ENCODE measurements at regions not wholly inside any gene's neighbourhood (a gene's known extent, or its start where the extent isn't known, plus 50 kb on each side); places are given as distances from the start of the nearest gene placed in this dataset.

DNA sequence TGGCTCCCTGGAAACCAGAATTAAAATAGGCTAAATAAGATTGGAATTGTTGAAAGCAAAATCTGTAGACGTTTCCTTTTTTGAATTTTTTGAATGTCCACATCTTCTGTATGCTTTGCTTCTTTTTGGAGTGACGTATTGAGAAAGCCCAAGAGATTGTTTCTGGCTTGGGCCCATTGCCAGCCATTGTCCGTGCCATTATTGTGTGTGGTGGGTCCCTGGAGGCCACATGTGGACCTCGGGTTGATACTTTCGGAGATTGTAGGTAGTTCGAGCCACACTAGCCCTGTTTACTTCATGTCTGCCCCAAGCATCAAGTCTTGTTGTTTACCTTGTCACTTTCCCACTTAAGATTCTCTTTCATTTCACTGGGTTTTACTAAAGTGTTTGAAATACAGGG lies 106.0 kb downstream of the PALM2AKAP2 start:
- DNase-seq = no peak

DNA sequence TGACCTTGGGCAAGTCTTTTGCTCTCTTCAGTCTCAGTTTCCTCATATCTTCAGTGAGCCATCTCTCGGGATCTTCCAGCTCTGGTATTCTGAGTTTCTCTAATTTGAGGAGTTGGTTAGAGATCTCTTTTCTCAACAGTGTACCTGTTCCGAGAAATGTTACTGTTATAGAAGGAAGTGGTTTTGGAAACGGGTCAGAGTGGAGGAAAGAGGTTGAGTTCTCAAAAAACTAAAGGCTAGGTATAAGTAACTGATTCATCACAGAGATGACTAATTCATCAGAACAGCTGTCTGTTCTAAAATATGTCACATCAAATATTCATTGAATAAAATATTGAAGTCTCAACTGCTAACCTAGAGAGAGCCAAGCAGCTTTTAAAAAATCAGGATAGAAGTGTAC lies 106.6 kb downstream of the PALM2AKAP2 start:
- DNase-seq = no peak

DNA sequence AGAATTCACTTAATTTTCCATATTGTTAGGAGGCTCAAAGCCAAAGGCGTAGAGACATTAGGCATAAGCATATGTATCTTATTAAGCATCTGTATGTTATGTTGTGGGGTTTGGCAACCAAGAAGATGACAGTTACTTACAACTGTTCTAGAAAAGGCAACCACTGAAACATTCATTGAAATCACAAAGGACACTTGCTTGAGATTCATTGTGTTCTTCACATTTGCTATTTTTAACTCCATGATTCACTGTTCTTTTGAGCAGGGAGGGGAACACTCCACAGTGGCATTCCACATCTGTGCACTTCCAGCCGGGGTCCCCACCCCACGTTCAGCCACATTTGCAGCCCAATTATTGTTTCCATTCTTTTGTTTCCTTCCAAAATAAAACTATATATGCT lies 107.1 kb downstream of the PALM2AKAP2 start:
- DNase-seq = no peak

DNA sequence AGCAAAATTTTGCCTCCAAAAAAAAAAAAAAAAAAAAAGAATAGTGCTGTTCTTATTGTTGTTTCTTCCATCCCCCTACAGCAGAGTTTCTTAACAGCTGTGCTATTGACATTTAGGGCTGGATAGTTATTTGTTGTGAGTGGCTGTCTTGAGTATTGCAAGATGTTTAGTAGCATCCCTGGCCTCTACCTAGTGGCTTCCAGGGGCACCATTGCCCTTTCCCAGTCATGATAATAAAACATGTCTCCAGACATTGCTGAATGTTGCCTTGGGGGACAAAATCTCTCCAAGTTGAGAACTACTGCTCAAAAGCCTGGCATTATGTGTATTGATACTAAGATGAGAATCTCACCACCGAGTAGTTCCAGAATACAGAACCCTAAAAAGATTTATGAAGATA lies 108.7 kb downstream of the PALM2AKAP2 start:
- DNase-seq = no peak

DNA sequence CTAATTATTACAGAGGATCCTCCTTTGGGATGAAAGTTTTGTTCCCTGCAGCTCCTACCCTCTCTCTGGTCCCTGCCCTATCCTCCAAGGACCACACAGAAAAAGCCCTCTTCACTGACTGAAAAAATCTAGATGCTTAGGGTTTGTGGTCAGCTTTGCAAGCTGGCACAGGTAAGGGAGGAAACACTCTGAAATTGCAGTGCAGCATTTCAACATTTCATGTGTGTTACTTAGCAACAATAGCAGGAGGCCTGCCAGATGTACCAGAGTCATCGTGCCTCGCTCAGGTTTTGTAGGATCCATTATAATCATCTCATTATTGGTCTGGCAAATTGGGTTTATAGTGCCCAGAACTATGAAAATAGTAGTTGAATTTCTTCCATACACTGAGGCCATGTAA lies 109.5 kb downstream of the PALM2AKAP2 start:
- no peak for DNase-seq

DNA sequence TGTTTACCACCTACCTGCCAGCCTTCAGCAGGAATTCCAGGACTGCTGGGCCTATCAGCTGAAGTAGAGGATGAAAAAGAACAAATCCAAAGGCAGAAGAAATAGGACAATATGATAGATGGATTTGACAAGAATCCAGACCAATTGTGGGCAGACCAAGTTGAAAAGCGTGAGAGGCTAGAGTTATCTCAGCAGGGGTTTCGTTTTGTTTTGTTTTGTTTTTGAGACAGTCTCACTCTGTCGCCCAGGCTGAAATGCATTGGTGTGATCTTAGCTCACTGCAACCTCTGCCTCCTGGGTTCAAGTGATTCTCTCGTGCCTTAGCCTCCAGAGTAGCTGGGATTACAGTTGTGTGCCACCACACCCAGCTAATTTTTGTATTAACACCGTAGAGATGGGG lies 113.2 kb downstream of the PALM2AKAP2 start:
- no peak for DNase-seq

DNA sequence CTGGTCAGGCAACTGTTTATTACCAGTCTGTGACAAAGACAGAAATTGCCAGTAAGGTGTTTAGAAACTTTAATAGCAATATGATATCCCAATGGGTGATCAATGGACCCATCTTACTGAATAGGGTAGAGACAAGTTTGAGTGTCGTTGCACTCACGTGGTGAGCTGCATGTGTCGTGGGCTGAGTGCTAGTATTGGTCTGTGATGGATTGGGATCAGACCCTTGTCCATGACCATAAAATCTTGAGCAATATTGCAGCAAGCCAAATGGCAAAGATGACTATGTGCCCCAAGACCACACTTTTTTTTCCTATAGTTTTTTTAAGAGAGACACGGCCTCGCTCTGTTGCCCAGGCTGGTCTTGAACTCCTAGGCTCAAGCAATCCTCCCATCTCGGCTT lies 114.5 kb downstream of the PALM2AKAP2 start:
- DNase-seq = no peak

DNA sequence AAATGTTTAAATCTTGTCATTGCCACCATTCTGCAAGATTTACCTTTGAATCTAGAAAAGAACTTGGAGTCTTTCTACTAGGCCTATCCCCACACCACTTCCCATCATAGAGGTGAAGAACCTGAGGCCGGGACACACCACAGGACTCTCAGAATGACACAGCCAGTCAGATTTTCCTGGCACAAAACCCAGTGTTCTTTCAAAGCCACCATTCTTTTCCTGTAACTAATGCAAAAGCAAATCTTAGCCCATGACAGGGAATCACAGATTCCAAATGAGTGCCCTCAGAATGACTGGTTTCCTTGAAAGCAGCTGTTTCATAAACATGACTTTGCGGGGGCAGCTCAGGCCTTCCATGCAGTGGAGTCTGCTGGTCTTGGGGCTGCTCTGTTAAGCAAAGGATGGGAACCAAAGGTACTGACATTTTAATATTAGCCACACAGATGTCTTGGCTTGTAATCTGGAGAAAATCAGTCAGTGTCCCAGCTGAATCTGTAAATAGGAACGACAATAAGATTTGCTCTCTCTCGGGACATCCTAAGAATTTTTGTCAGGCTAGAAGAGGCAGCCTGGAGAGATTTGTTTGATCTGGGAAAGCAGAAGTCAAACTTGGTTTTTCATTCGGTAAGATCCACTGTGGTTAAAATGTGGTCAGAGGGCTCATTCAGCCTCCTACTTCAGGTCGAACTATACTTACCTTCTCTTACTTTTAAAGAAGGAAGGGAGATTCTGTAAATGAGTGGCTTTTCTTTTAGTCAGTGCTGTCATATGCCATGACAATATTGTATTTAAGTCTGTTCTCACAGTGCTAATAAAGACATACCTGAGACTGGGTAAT lies 115.1 kb downstream of the PALM2AKAP2 start:
- no peak for DNase-seq

DNA sequence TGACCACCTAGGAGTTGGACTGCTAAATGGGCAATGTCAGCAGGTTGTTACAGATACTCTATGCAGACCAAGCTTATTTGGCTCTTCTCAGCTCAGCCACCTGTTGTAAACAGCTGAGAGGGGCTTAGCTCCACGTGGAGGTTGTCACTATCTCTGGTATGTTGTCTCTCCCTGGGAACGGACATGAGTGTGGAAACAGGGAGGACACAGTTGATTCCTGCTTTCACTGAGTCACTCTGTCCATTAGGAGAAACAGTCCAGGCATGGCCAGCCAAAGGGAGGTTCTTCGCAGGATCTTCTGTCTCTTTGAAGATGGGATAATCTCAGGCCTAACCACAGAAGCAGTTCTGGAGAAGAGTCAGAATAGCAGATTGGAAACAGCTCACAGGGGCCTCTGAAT lies 121.2 kb downstream of the PALM2AKAP2 start:
- DNase-seq = no peak

DNA sequence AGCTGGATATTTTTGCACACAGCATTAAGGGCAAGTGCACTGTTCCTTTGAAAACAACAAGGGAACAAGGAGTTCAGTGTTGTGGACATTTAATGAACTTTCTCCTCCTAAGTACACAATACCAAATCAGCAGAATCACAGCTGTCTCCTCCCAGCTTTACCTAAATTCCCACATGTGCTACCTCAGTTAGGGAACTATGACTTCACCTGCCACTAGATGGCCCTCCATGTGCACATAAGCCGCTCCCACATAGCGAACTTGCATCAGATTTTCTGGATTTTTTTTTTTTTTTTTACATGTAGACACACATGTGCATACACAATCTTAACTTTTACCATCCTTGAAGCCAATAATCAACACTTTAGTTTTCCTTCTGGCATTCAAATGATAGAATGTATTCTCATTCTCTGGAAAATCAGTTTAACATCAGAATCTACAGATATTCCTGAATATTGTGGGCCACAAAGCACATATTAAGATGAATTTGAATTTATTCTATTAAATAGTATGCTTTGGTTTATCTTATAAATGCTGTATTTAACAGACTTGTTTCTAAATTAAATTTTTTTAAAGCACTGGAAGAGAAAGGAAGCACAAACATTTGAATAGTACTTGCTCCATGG lies 123.6 kb downstream of the PALM2AKAP2 start:
- DNase-seq = peak; percentile 68 to 71

DNA sequence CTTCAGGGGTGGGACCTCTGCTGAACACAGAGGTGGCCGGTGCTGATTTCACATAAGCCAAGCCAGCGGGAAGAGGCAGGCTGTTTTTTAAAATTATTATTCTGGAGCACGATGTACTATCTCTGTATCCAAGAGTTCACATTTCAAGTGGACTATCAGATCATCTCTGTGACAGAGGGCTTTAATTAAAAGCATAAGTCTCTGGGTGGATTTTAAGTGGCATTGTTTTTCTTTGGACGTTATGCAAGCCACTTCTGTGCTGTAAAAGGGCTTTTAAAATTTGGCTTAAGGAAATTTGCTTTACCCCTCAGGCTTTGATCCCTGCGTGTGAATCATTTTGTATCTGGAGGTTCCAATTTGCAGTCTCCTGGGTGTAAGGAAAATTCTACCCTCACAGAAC lies 124.7 kb downstream of the PALM2AKAP2 start:
- no peak for DNase-seq

DNA sequence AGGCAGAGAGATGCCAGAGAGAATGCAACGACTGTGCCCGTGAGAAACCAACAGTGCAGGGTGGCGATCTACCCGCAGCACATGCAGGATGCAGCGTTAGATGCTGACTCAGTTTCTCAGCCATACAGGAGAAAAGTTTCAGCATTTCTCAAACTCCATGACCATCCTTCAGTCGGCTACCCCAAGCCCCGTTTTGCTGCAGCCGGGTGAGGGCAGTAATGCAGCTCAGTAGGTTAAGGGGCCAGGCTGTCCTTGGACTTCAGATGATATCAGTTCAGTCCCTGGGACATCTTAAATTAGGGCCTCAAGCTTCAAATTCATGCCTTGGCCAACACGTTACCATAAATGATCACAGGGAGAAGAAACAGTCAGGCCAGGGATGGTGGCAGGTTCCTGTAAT lies 125.5 kb downstream of the PALM2AKAP2 start:
- no peak for DNase-seq

DNA sequence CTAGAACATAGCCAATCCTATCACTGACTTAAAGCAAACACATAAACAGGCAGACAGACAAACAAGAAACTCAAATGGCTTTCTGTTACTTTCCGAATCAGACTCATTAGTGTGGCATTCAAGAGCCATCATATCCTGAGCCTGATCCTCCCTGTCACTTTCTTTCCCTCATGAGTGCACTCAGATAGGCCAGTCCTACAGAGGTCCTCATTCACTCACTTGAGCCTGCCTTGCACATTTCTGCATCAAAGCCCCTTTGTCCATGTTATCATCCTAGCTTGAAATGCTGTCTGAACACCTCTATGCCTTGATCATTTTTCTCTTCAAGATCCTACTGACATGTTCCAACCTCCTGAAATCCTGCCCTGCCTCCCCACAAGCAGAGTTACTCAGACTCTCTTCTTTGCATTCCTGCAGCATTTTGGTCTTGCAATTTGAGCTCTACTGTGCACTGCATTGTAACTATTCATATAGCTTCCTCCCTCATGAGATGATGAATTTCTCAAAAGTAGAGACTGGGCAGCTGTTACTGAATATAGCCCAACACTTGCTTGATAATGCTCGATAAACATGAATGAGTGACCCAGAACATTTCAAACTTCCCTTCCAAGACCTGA lies 126.9 kb downstream of the PALM2AKAP2 start:
- DNase-seq = no peak

DNA sequence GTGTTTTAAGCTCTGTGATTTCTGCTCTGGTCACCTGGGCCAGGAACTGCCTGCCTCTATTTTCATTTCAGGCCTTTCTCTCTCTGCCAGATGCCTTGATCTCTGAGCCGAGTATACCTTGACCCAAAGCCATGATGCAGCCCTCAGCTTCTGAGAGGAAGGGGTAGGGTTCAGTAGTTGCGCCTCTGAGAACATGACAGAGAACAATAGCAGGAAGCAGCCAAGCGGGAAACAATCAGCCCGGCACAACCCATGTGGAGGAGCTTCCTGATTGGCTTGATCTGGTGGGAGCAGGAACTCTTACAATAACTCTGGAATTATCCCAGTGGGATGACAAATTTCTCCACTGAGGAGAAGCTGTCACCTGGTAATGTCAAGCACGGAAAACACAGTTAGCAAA lies 127.4 kb downstream of the PALM2AKAP2 start:
- DNase-seq = no peak

DNA sequence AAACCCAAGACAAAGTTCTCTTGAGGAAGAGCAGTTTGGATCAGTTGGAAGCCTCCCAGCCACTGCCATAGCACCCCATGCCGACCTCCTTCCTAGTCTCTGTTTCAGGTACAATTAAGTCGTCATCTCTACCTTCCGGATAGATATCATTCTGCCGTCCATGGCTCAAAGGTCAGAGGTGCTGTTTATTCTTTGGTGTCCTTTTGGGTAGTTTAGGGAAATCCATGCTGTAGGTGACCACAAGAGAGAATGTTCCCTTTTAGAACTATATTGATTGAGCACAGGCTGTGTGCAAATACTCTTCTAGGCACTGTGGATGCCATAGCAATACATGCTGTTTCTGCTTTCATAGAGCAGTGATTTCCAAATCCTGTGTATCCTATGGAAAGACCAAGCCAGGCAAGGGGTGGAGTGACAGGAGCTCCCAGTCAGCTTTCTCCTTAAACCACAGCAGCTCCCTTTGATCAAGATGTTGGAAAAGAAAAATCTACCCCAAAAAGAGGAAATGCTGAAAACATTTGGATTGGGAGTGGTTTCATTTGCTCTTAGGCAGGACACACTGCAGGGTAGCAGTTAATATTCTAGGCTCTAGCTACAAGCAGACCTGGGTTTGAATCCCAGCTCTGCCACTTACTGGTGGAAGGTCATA lies 127.9 kb downstream of the PALM2AKAP2 start:
- no peak for DNase-seq

DNA sequence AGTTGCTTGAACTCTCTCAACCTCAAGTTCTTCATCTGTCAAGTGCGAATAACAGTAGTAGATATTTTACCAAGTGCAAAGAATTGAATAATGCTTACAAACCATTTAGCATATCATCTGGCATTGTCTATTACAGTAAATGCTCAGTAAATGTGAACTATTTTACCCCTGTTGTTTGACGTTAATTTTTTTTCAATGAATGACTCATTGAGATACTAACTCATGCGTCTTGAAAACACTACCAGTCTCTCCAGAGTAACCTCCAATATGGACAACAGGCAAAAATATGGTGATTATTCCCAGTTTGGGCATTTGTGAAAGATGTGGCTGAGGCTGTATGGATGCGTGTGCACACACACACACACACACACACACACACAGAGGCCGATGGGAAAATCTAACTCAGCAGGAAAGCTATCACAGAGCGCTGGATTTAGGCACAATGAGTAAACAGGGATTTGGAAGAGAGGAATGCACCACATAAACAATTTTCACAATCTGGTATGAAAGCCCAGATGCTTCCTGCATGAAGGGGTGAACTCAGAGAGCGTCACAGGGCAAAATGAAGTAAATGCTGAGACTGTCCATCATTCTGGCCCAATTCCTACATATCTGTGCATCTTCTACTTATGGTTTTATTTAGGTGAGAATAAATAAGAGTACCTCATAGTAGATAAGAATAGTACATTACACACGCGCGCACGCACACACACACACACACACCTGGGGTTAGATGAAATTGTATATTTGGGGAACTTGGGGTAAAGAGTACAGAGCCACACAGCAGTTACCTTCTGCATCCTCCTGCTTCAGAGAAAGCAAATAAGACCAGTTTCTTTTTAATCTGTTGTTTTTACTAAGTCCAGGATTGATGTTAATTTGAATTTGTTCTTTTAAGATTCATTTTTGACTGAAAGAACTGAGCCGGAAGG lies 128.7 kb downstream of the PALM2AKAP2 start:
- peak in 1 of 2 donors; percentile 56 for DNase-seq

DNA sequence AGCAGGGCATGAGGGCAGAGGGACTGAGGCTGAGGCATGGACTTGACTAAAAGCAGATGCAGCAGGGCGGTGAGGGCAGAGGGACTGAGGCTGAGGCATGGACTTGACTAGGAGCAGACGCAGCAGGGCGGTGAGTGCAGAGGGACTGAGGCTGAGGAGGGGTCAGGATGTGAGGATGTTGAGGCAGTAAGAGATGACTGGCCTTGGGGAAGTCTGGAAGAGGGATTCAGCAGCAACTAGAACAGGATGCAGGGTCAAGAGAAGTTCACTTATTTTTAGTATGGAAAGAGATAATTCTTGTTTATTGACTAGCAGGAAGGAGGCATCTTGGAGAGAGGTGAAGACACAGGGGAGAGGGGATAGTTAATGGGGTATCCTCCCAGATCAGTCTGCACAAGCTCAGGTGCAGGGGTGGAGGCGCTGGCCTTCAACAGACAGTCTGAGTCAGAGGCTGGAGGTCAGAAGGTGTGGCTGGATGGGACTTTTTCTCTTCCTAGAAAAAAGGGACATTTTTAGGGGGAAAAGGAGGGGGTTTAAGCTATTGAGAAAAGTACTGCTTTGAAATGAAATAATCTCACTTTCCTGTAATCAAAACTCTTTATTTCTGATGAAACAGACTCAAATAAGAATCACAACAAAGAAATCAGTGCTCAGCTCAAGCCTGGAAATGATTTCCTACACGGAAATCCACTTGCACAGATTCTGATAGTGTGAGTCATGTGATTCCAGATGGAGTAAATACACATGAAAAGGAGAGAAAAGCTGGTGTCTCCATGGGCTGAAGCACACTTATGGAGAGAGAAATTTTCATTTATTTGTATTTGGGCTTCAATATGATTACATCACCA lies 130.9 kb downstream of the PALM2AKAP2 start:
- DNase-seq = no peak

DNA sequence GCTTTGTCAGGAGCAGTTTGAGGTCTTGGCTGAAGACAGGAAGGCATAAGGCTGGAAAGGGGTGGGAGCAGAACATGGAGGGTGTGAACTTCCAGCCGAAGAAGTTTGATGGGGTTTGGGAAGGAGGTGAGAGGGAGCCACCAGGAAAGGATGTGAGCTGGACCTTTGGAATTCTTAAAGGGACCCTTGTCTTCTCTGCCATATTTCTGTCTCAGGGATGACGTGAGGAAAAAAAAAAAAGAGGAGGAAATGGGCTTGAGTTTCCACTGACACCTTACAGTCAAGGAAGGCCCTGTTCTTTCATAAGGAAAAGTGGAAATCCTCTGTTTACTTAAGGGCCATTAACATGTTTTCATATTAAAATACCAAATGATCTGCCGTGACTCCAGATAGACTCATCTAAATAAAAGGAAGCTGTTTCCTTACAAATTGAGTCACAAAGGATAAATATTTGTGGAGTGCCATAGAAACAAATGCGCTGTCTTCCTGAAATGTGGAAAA lies 132.1 kb downstream of the PALM2AKAP2 start:
- no peak for DNase-seq

DNA sequence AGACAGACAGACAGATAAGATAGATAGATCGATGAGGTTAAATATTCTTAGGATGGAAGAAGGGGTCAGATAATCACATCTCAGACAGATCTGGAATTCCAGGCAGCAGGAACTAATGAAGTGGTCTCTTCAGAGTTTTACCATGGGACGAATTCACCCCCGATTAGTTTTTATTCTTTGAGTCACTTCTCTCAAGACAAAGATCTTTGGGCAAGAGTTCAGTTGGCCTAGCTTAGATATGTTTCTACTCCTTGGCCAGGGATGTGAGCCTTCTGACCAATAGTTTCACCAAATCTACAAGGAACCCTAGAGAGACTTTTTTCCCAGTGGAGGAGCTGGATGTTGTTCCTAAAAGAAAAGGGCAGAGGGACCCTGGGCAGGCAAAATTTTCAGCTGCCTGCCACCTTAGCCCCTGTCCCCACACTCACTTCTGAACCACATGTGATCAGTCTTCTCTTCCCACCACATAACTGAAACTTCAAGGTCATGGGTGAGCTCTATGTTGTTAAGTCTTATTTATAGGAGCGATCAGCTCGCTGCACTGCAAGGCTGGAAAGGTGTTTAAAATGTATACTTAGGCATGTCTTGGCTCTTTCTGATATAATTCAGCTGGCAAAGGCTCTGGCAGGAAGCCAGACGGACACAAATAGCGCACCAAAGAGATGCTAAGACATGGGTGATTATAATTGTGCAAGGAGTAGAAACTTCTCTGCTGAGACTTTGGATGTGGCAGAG lies 132.9 kb downstream of the PALM2AKAP2 start:
- DNase-seq = no peak

DNA sequence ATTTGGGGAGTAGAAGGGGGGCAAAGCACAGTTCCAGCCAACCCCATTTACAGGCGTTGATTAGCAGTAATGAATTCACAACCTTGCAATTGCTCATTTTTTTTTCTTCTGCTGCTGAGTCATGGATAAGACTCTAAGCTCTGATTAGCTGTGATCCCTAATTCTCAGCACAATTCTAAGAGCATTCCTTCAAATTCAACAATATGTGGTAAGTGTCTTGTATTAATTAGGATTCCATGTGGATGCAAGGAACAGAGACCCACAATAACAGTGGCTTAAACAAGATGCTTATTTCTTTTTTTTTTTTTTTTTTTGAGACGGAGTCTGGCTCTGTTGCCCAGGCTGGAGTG lies 133.4 kb downstream of the PALM2AKAP2 start:
- no peak for DNase-seq

Measured in CD4-positive, alpha-beta T cell treated with Interleukin-4 for 1 hour (primary cell).